Mucosa of descending colon (tissue), 3 donors: ENCODE measurements at regions not wholly inside any gene's neighbourhood (a gene's known extent, or its start where the extent isn't known, plus 50 kb on each side); places are given as distances from the start of the nearest gene placed in this dataset.
"Not testable (repeated sequence)": the region's sequence is repeated elsewhere in the genome, so short reads cannot be mapped to it uniquely, and the experiment has no call there.

Experiments used
- ATAC-seq: fragments of 200-7000 bp; cut with Tn5 transposase; one replicate; pipeline ENCODE4 v1.9.1; 2020; ENCODE audit warnings: mild to moderate bottlenecking, moderate library complexity
- DNase-seq, 3 donors: peaks; one replicate each; pipeline ENCODE4 v3.0.0-alpha.2; 2020
- H3K36me3 ChIP-seq: fragments of 200-600 bp; one replicate; pipeline ENCODE4 v1.8.0; 2021; ENCODE audit warnings: low read depth, mild to moderate bottlenecking
- H3K4me1 ChIP-seq: fragments of 200-600 bp; one replicate; pipeline ENCODE4 v1.8.0; 2021; ENCODE audit warnings: low read depth, mild to moderate bottlenecking
- H3K4me3 ChIP-seq: fragments of 200-600 bp; one replicate; pipeline ENCODE4 v1.8.0; 2021; ENCODE audit warnings: mild to moderate bottlenecking
- H3K9me3 ChIP-seq: fragments of 200-600 bp; one replicate; pipeline ENCODE4 v1.8.0; 2021; ENCODE audit warnings: mild to moderate bottlenecking
- CTCF ChIP-seq: fragments of 200-600 bp; IDR thresholded peaks from one replicate; pipeline ENCODE4 v1.8.0; 2022; ENCODE audit warnings: antibody characterized with exemption, mild to moderate bottlenecking
- intact Hi-C, 2 donors: fragments of 100-400 bp; cut with DNase I in 1 of 2; cut with micrococcal nuclease in 1 of 2; formaldehyde crosslinking; loops; one replicate each; pipeline versions ENCODE4 v1.11.0 to v1.11.1; 2022; cut with DNase I, micrococcal nuclease
- donor health status: DM: no; HTN: no; CAD: no; lungs with moderate emphysema.
- donor health status: DM: no; HTN: no; CAD: no.
- donor health status: DM: no; HTN: yes; CAD: no.

GRCh38 chr18:71036783-71037182, 747.9 kb downstream of the SOCS6 start:
- Histone ChIP-seq H3K4me1 (no peaks in the 10 kb centered on the region), H3K4me3 (no peak overlapping the region), H3K36me3 (no peaks in the 10 kb centered on the region), H3K9me3 (no peaks in the 10 kb centered on the region)
- no peak for DNase-seq
- TF ChIP-seq CTCF = no peak
- intact Hi-C loops = no loop called here
- ATAC-seq = no peak

GRCh38 chr18:71031296-71032191, 742.7 kb downstream of the SOCS6 start:
- H3K4me1 ChIP-seq, H3K4me3 ChIP-seq, H3K36me3 ChIP-seq, H3K9me3 ChIP-seq, DNase-seq, intact Hi-C loops, ATAC-seq: not testable (repeated sequence)

GRCh38 chr18:71030085-71030484, 741.2 kb downstream of the SOCS6 start:
- H3K4me3 ChIP-seq, intact Hi-C loops, DNase-seq, ATAC-seq, H3K9me3 ChIP-seq, H3K4me1 ChIP-seq, H3K36me3 ChIP-seq: not testable (repeated sequence)

GRCh38 chr18:71028285-71028762, 739.5 kb downstream of the SOCS6 start:
- ATAC-seq (no peak), DNase-seq (no peak)
- H3K4me3 ChIP-seq = no peak overlapping the region
- no peaks in the 10 kb centered on the region for H3K4me1 ChIP-seq
- intact Hi-C loops = no loop called here
- no peak for TF ChIP-seq CTCF
- peaks cover 2% of the 10 kb centered on the region for H3K9me3 ChIP-seq
- no peaks in the 10 kb centered on the region for H3K36me3 ChIP-seq

GRCh38 chr18:71027531-71027930, 738.7 kb downstream of the SOCS6 start:
- intact Hi-C loops = no loop called here
- Histone ChIP-seq H3K4me3 (no peak overlapping the region), H3K9me3 (peaks cover 2% of the 10 kb centered on the region), H3K4me1 (no peaks in the 10 kb centered on the region), H3K36me3 (no peaks in the 10 kb centered on the region)
- DNase-seq (no peak), ATAC-seq (no peak)
- no peak for TF ChIP-seq CTCF

GRCh38 chr18:71025505-71026225, 736.8 kb downstream of the SOCS6 start:
- H3K4me1 ChIP-seq = no peaks in the 10 kb centered on the region
- H3K9me3 ChIP-seq = peaks cover 2% of the 10 kb centered on the region
- no peaks in the 10 kb centered on the region for H3K36me3 ChIP-seq
- intact Hi-C loops = no loop called here
- no peak overlapping the region for H3K4me3 ChIP-seq
- DNase-seq (no peak), ATAC-seq (no peak)
- no peak for TF ChIP-seq CTCF
